PC-3 (cell line): ENCODE measurements at regions not wholly inside any gene's neighbourhood (a gene's known extent, or its start where the extent isn't known, plus 50 kb on each side); places are given as distances from the start of the nearest gene placed in this dataset.

Experiments used
- ATAC-seq: fragments of 200-7000 bp; cut with Tn5 transposase; 2 replicates; pipeline ENCODE4 v1.9.1; 2020; ENCODE audit warnings: mild to moderate bottlenecking, moderate library complexity
- BruUV-seq: library from RNA; stranded (reverse); fragments of 400-500 nt; replicated peaks from 2 replicates; lab custom pipeline; 2021; lab: Mats Ljungman, UMichigan
- CTCF ChIA-PET: fragments of 300-600 bp; sonication (Branson Sonifier 250); formaldehyde crosslinking; loops from one replicate; lab custom pipeline; 2022; ENCODE audit warnings: antibody characterized with exemption; lab: Charles Lee
- POLR2A ChIA-PET: fragments of 300-600 bp; sonication (Branson Sonifier 250); formaldehyde crosslinking; loops from one replicate; lab custom pipeline; 2022; ENCODE audit warnings: antibody characterized with exemption; ENCODE audit not compliant: unreplicated experiment; lab: Charles Lee
- DNase-seq: peaks from one replicate; pipeline ENCODE4 v3.0.0-alpha.2; 2015
- H2AFZ ChIP-seq: fragments of 300-600 bp; sonication (generic); 2 replicates; pipeline ENCODE4 v1.6.0; 2016; ENCODE audit warnings: antibody characterized with exemption, low read length
- H3F3A ChIP-seq: fragments of 300-600 bp; sonication (generic); one replicate; pipeline ENCODE4 v1.6.0; 2017; ENCODE audit warnings: antibody characterized with exemption, low read length, control low read depth, mild to moderate bottlenecking; ENCODE audit not compliant: unreplicated experiment
- H3K27ac ChIP-seq: fragments of 300-600 bp; sonication (generic); 2 replicates; pipeline ENCODE4 v1.5.1; 2016; ENCODE audit warnings: mild to moderate bottlenecking, low read length
- H3K27me3 ChIP-seq: fragments of 300-600 bp; sonication (generic); 2 replicates; pipeline ENCODE4 v1.6.1; 2016; ENCODE audit warnings: low read length, mixed read lengths
- H3K36me3 ChIP-seq: fragments of 300-600 bp; sonication (generic); 2 replicates; pipeline ENCODE4 v1.6.1; 2016; ENCODE audit warnings: low read depth, mixed run types, low read length, mixed read lengths
- H3K4me1 ChIP-seq: fragments of 300-600 bp; sonication (generic); 2 replicates; pipeline ENCODE4 v1.5.1; 2016; ENCODE audit warnings: low read length; ENCODE audit not compliant: insufficient read depth
- H3K4me2 ChIP-seq: fragments of 300-600 bp; sonication (generic); 2 replicates; pipeline ENCODE4 v1.6.0; 2016; ENCODE audit warnings: low read length
- H3K4me3 ChIP-seq: fragments of 300-600 bp; sonication (generic); 2 replicates; pipeline ENCODE4 v1.5.1; 2016; ENCODE audit warnings: mild to moderate bottlenecking, low read length, mixed read lengths
- H3K79me2 ChIP-seq: fragments of 300-600 bp; sonication (generic); 2 replicates; pipeline ENCODE4 v1.6.1; 2017; ENCODE audit warnings: low read length, mixed read lengths
- H3K9ac ChIP-seq: fragments of 300-600 bp; sonication (generic); 2 replicates; pipeline ENCODE4 v1.6.0; 2016; ENCODE audit warnings: mild to moderate bottlenecking, low read length
- H3K9me2 ChIP-seq: fragments of 300-600 bp; sonication (generic); replicated peaks from 2 replicates; pipeline ENCODE4 v1.6.1; 2016; ENCODE audit warnings: mixed run types, low read length, mixed read lengths
- H3K9me3 ChIP-seq: fragments of 300-600 bp; sonication (generic); 2 replicates; pipeline ENCODE4 v1.6.1; 2016; ENCODE audit warnings: low read length, mixed read lengths
- H4K20me1 ChIP-seq: fragments of 300-600 bp; sonication (generic); 2 replicates; pipeline ENCODE4 v1.6.1; 2016; ENCODE audit warnings: low read length, mixed read lengths
- EZH2 ChIP-seq: fragments of 300-600 bp; sonication (generic); IDR thresholded peaks from one replicate; pipeline ENCODE4 v1.6.1; 2017; ENCODE audit warnings: antibody characterized with exemption, mild to moderate bottlenecking, low read length; ENCODE audit not compliant: unreplicated experiment
- EZH2phosphoT487 ChIP-seq: fragments of 300-600 bp; sonication (generic); IDR thresholded peaks from 2 replicates; pipeline ENCODE4 v1.6.1; 2018; ENCODE audit warnings: mild to moderate bottlenecking, antibody characterized with exemption, low read length, borderline replicate concordance
- intact Hi-C: fragments of 100-400 bp; cut with micrococcal nuclease; formaldehyde crosslinking; loops from 2 replicates; pipeline ENCODE4 v1.9.0; 2023
- TF ChIP-seq, protein P1 (sequence below): fragments of 300-600 bp; sonication (generic); conservative IDR thresholded peaks from 2 replicates; pipeline ENCODE4 v1.5.1; 2017; ENCODE audit warnings: antibody characterized with exemption, low read depth, mild to moderate bottlenecking, low read length

DNA sequence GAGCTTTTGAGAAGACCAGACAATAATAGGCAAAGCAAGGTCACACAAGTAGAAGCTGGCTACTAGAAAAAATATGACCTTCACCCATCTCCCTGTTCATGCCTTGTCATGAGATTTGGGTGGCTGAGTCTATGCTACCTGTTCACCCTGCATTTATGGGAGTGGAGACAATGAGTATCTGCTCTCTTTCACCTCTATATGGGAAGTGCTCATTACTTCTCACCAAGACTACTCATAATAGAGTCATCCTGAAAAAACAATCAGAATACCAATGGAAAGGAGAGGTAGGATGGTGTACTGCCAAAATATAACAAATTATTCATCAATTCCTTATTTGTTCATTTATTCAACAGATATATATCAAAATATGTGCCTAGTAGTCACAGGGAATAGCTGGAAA, 921.8 kb upstream of the INTU start:
- intact Hi-C loops, result no loop called here
- no peaks in the 10 kb centered on the region for H3K79me2 ChIP-seq
- H3K4me3 ChIP-seq, result no peak overlapping the region
- H3K4me1 ChIP-seq, result no peaks in the 10 kb centered on the region
- CTCF ChIA-PET, result no interaction called here
- H3K27ac ChIP-seq, result no peak overlapping the region
- no peaks in the 10 kb centered on the region for H3K36me3 ChIP-seq
- H3K4me2 ChIP-seq, result no peak overlapping the region
- no peaks in the 10 kb centered on the region for H3K9me3 ChIP-seq
- no peaks in the 10 kb centered on the region for H3F3A ChIP-seq
- H2AFZ ChIP-seq, result no peak overlapping the region
- peak; percentile 58 for ATAC-seq
- POLR2A ChIA-PET, result no interaction called here
- no peak overlapping the region for H3K9ac ChIP-seq
- no peaks in the 10 kb centered on the region for H3K27me3 ChIP-seq
- no TSS peak for BruUV-seq
- peak; percentile 38 for DNase-seq
- H4K20me1 ChIP-seq, result no peaks in the 10 kb centered on the region
- H3K9me2 ChIP-seq, result no peaks in the 10 kb centered on the region
- TF ChIP-seq EZH2phosphoT487, result no peak
- no peak for TF ChIP-seq EZH2
- TF ChIP-seq, protein P1, sequence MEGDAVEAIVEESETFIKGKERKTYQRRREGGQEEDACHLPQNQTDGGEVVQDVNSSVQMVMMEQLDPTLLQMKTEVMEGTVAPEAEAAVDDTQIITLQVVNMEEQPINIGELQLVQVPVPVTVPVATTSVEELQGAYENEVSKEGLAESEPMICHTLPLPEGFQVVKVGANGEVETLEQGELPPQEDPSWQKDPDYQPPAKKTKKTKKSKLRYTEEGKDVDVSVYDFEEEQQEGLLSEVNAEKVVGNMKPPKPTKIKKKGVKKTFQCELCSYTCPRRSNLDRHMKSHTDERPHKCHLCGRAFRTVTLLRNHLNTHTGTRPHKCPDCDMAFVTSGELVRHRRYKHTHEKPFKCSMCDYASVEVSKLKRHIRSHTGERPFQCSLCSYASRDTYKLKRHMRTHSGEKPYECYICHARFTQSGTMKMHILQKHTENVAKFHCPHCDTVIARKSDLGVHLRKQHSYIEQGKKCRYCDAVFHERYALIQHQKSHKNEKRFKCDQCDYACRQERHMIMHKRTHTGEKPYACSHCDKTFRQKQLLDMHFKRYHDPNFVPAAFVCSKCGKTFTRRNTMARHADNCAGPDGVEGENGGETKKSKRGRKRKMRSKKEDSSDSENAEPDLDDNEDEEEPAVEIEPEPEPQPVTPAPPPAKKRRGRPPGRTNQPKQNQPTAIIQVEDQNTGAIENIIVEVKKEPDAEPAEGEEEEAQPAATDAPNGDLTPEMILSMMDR, result no peak

DNA sequence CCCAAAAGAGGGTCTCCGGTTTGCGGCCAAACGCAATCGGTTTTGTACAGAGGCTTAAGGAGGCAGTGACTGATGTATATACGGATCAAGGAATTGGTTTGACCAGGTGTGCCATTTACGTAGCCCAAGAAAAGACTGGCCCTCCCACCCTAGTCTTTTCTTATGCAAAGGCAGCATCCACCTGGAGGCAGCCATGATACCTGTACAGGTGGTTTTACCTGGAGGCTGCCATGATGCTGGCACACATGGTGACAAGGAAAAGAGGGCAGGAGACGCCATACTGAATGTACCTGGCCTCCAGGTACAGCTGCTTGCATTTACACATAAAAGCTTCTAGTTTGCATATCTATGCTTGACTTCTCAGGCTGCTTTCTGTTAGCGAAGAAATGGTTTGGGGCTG, 917.7 kb upstream of the INTU start:
- DNase-seq (no peak), ATAC-seq (no peak)
- H3F3A ChIP-seq, result no peaks in the 10 kb centered on the region
- no peak overlapping the region for H3K27ac ChIP-seq
- BruUV-seq, result no TSS peak
- no peaks in the 10 kb centered on the region for H3K36me3 ChIP-seq
- no peak overlapping the region for H3K4me2 ChIP-seq
- H4K20me1 ChIP-seq, result no peaks in the 10 kb centered on the region
- intact Hi-C loops, result no loop called here
- no peak overlapping the region for H3K4me3 ChIP-seq
- H3K9me3 ChIP-seq, result no peaks in the 10 kb centered on the region
- no peak overlapping the region for H2AFZ ChIP-seq
- H3K9ac ChIP-seq, result no peak overlapping the region
- TF ChIP-seq, protein P1, result no peak
- TF ChIP-seq EZH2, result no peak
- TF ChIP-seq EZH2phosphoT487, result no peak
- H3K4me1 ChIP-seq, result no peaks in the 10 kb centered on the region
- H3K27me3 ChIP-seq, result no peaks in the 10 kb centered on the region
- POLR2A ChIA-PET, result no interaction called here
- no peaks in the 10 kb centered on the region for H3K9me2 ChIP-seq
- H3K79me2 ChIP-seq, result no peaks in the 10 kb centered on the region
- CTCF ChIA-PET, result no interaction called here

DNA sequence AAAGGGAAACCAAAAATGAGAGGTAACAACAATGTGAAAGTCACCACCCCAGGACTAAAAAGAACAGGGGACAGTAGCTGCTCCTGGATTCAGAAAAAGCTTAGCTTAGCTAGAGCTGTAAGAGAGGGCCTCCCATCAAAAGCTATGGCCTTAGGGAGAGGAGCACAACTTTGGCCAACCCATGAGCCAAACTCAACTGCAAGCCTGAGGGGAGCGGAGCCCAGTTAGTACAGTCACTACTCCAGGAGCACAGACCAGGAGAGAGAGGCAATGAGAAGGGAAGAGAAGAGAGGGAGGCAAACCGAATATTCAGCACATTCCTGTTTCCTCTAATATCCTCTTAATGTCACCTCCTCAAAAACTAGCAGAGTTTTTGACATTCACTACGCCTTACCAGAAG, 917.1 kb upstream of the INTU start:
- no peaks in the 10 kb centered on the region for H3K9me3 ChIP-seq
- no peaks in the 10 kb centered on the region for H3K79me2 ChIP-seq
- no peaks in the 10 kb centered on the region for H3F3A ChIP-seq
- ChIA-PET CTCF (no interaction called here), POLR2A (no interaction called here)
- H3K4me3 ChIP-seq, result no peak overlapping the region
- no peaks in the 10 kb centered on the region for H3K9me2 ChIP-seq
- no peaks in the 10 kb centered on the region for H3K27me3 ChIP-seq
- no peak overlapping the region for H3K9ac ChIP-seq
- no peaks in the 10 kb centered on the region for H3K36me3 ChIP-seq
- intact Hi-C loops, result no loop called here
- no peak overlapping the region for H3K27ac ChIP-seq
- TF ChIP-seq, protein P1, result no peak
- TF ChIP-seq EZH2phosphoT487 (no peak), EZH2 (no peak)
- DNase-seq (no peak), ATAC-seq (no peak)
- no peak overlapping the region for H2AFZ ChIP-seq
- BruUV-seq, result no TSS peak
- H4K20me1 ChIP-seq, result no peaks in the 10 kb centered on the region
- no peak overlapping the region for H3K4me2 ChIP-seq
- H3K4me1 ChIP-seq, result no peaks in the 10 kb centered on the region
